ENCODE measurements at regions not wholly inside any gene's neighbourhood (a gene's known extent, or its start where the extent isn't known, plus 50 kb on each side); places are given as distances from the start of the nearest gene placed in this dataset.
"Not testable (repeated sequence)": the region's sequence is repeated elsewhere in the genome, so short reads cannot be mapped to it uniquely, and the experiment has no call there.

DNA sequence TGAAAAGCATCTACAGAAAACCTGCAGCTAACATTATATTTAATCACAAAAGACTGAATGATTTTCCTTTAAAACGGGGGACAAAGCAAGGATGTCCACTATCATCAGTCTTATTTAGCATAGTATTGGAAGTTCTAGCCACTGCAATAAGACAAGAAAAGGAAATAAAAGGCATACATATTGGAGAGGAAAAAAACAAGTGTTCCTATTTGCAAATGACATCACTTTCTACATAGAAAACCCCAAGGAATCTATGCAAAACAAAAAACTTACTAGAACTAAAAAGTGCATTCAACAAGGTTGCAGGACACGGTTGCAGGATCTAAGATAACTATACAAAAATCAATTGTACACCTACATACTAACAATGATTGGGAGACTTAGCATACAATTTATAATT is 101.6 kb upstream of the MEF2A start:
- no peak for DNase-seq

DNA sequence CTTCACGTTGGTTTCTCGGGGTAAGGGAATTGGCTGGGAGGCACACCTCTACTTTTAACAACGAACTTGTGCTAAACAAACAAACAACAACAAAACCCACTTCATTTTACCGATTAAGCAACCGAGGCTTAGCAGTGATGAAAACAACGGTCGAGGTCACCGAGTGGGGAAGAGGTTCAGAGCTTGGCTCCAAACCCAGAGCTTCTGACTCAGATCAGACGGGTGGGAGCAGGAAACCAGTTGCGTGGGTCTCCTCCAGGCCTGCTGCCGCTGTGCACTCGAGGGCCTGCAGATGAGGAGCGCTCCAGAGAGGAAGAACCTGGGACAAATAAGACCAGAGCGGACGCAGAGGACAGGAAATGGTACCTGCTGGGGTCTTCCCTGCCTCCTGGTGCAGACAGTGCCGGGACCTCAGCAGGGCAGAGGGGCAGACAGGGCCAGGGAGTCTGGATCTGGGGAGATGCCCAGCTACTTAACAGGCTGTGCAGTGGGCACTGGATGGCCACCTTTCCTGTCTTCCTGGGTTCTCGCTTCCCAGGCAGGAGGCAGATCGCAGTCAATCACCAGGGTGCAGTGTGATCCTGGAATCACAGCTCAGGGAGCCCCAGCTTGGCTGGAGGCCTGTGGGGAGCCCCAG is 99.0 kb upstream of the MEF2A start:
- DNase-seq = no peak

DNA sequence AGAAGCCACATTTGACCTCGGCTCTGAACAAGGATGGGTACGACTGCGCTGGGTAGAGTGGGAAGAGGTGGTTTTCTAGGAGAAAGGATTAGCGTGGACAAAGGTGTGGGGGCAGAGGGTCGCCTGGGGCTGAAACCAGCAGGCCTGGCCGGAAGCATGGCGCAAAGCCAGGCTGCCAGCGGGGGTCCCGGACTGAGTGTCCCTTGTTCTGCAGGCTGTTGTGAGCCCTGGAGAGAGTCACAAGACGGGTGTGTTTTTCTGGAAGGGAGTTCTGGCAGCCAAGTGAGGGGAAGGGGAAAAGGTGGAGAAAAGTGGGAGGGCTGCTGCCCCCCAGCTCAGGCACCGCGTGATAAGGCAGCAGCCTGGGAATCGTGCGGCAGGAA is 98.5 kb upstream of the MEF2A start:
- no peak for DNase-seq

DNA sequence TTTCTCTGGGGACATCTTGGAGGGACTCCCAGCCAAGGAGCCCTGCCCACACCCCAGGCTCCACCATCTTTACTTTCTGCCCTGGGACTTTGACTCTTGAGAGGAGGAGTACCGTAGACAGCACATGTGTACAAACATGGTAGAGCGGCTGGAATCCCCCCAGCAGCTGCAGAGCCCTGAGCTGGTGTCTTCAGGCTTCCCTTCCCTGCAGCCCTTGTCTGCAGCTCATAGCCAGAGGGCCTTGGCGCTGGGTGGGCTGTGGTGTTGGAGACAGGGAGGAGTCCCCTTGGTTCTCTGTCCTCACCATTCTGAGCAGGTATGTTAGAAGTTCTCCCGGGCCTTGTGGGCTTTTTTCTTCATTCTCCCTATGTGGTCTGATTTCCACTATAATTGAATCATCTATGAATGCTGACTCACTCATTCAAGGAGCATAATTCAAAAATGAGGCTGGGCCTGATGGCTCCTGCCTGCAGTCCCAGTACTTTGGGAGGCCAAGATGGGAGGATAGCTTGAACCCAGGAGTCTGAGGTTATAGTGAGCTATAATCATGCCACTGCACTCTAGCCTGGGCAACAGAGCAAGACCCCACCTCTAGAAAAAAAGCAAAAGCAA is 97.8 kb upstream of the MEF2A start:
- no peak for DNase-seq

DNA sequence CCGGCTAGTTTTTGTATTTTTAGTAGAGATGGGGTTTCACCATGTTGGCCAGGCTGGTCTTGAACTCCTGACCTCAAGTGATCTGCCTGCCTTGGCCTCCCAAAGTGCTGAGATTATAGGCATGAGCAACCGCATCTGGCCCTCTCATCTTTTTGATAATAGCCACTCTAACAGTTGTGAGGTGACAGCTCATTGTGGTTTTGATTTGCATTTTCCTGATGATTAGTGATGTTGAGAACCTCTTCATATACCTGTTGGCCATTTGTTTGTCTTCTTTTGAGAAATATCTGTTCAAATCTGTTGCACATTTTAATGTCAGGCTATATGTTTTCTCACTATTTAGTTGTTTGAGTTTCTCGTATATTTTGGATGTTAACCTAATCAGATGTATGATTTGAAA is 95.6 kb upstream of the MEF2A start:
- not testable (repeated sequence) for DNase-seq

DNA sequence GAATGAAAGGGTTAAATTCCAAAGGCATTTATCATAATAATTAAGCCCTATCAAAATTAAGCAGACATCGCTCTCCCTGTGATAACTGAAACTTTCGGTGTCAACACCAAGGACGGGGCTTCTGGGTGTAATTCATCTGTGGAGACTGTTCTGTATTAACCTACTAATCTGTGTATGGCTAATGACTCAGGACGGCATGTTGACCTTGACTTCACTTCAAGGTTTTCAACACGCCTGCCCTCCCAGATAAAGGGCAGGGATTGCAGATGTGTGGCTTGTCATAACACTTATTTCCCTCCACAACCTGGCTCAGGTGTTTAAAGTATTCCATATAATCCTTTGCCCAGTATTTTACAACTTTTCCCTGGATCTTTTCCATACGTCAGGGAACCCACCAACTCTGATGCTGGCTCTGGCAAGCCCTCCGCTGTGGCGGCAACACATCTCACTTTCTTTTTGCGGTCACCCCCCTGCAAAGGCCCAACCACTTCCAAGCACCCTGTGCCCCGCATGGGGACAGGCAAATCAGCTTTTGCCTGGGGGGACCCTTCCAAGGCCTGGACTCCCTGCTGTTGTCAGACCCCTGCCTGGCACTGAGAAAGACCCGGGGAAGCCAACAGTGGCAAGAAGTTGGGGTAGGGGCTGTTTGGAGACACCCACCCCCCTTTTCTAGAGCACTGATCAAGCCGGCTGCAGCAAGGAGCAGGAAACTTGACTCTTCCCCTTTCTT is 93.2 kb upstream of the MEF2A start:
- DNase-seq = no peak

DNA sequence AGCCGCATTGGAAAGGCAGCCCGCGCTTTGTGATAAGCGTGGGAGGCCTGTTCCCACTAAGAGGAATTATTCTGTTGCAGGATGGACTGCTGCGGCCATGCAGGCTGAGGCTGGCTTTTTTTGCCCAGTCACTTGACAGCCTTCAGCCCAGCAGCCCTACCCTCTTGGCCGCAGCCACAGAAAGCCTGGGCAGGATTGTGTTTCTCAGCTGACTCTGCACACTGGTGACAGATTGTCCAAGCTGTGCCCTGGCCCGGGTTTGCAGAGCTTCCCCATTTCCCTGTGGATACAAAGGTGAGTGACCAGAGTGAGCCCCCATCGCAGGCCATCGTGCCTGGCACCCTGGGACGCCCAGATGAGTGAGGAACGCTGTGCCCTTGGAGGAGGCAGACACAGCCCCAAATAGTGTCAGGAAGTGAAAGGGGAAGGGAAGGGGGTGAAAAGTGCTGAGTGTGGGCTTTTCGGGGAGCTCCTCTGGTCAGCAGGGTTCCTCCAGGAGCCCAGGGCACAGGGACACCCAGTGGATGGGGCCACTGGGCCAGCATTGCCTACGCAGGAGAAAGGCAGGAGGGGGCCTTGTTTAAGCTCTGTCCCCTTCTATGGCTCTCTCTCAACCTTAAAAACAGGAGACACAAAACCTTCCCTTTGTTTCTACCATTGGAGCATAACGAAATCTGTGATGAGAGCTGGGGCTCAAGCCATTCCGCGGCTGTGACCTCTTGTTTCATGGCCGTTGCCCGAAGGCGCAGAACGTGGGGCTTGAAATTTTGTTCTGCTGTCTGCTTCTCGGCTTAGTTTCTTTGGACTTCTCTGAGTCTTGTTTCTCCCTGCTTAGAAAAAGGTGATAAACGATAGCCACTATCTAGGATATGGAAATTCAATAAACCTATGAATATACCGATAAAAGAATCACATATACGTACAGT is 91.5 kb upstream of the MEF2A start:
- DNase-seq = no peak

DNA sequence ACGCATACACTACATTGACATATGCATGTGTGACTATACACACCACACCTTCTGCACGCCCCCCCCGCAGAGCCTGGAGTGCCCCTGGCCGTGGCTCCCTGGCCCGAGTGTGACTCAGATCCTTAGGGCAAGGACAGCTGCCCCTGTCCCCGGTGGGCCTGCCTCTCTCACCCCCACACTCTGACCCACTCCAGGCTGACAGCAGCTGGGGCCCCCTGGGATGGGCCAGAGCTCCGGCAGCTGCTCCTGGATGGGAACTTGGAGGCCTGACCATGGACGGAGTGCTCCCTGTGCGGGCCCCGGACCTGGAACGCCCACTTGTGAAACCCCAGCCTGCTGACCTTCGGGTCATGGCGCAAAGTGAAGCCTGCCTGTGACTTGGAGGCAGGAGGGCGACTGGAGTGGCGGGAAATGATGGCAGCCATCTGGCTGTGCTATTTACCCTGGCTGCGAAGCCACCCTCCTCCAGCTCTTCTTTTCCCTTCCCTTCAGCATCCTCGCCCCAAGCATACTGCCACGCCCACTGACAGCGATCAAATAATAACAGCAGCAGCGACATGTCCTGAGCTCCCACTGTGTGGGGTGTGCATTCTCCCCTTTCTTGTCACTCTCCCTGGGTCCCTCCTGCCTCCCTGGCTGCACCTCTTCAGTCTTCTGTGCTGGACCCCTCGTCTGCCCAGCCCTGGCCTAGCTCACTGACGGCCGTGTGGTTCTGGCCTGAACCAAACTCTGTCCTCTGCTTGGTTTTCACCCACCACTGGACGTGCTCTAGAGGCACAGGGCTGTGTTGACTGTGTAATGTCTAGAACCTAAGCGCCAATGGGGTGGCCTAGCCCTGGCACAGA is 90.7 kb upstream of the MEF2A start:
- DNase-seq = no peak

DNA sequence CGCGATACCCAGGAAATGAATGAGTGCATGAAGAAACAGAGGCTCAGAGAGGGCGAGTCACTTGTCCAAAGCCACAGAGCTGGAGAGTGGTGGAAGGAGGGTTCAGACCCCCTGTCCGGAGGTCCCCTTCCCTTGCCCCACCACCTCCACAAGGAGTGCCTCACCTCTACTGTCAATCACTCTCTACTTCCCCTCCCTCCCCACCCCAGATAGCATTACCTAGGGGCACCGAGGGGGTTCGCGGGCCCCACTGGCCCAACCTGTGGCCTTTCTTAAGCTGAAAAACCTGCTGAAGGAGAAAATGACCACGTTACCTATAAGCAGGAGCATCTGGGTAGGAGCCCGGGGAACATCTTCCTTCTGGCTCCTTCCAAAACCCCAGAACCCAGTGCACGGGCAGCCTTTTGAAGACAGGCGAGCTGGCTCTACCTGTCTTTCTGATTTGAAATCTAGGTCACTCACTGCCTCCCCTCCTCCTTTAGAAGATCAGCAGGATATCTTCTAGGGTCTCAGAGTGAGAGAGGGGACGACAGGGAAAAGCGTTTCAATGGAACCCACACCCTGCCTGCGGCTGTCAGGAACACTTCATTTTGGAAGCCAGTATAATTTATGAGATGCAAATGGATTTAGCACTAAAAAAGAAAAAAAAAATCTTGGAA is 89.9 kb upstream of the MEF2A start:
- DNase-seq = no peak

DNA sequence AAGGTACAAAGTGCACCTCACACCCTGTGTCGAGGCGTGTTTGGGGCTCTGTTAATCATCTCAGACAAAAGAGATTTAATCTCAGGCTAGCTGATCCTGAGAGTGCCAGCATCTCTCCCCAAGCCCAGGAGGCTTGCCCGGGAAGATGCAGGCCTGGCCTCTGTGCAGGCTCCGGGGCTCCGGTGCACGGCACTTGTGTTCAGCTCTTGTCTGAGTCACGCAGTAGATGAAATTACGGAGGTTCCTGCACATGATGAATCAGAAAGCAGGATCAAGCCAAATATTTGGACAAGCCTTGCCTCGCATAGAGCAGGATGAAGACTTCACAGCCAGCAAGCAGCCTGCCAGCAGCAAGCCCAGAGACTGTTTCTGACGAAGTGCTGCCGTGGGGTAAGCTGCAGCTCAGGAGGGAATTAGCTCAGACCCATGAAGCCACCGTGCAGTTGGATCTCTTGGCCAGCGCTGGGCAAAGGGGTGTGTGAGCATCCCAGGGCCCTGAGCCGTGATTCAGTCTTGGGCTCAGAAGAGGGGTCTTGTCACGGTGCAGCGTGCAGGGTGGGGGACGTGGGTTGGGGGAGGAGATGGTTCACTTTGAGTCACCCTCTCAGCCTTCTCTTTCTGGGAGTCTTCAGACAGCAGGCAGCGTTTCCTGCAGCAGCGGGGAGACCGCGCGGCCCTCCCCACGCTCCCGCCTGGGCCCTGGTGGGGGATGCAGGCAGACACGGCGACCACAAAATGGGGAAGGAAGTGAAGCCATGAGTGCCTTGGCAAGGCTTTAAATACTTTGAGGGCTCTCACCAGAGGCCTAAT is 89.2 kb upstream of the MEF2A start:
- peak; percentile 17 for DNase-seq

DNA sequence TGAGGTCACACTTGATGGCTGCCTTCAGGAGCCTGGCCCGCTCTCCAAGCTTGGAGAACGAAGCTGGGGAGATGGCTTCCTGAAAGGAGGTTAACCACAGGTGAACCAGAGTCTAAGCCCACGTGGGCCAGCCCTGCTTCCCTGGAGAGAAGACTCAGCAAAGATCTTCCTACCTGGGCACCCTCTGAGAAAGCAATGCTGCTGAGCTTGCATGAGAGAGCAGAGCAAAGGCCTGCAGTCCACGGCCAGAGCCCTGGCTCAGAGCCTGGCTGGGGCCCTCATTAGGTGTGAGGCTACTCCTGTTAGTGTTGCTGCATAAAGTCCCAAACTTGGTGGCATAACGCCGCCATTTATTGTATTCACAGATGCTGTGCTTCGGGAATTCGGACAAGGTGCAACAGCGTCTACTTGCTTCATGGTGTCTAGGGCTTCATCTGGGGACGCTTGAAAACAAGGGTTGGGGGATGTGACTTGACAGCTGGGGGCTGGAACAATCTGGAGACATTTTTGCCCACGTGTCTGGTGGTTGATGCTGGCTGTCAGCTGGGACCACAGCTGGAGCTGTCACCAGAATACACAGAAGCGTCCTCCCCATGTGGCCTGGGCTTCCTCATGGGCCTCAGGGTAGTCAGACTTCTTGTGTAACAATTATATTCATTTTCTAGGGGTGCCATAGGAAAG is 87.9 kb upstream of the MEF2A start:
- no peak for DNase-seq

DNA sequence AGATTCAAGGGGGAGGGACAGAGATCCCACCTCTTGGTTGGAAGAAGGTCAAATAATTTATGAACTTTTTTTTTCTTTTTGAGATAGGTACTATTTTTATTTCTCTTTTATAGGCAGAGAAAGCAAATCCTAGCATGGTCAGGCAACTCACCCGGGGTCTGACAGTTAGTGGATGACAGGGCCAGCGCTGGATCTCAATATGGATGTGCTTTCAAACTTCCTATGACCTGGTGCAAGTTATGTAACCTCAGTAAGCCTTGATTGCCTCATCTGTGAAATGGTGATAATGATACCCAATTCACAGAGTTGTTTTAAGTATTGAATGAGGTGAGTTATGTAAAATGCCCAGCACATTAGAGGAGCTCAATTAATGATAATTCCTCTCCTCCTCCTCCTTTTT is 86.8 kb upstream of the MEF2A start:
- no peak for DNase-seq

DNA sequence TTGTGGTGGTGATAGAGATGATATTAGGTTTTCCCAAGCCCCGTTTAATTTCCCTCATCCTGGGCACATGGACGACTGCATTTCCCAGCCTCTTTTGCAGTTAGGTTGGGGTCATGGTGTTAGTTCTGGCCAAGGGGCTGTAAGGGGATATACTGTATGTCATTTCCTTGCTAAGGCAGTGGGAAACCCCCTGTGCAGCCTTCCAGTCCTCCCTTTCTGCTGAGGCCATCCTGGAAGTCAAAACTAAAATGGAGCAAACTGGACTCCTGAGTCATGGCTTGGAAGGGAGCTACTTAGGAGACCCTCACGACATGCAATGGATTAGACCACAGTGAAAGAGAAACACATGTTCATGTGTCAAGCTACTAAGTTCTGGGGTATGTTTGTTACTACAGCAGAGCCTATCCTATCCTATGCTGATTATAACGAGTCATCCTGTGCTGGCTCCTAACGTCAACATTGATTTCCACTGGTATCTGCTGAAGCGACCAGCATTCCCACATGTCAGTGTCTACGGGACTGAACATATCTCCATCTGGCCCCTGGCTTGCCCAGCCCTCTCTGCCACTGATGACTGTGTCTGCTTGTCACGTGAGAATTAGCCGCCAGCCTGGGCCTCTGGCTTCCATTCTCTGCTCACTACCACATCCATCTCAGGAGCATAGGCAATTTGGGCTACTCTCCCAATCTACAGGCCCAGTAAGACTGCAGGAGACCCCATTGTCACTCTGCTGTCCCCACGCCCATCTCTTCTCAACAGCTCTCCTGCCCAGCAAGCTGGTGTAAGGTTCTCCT is 85.6 kb upstream of the MEF2A start:
- DNase-seq = no peak

DNA sequence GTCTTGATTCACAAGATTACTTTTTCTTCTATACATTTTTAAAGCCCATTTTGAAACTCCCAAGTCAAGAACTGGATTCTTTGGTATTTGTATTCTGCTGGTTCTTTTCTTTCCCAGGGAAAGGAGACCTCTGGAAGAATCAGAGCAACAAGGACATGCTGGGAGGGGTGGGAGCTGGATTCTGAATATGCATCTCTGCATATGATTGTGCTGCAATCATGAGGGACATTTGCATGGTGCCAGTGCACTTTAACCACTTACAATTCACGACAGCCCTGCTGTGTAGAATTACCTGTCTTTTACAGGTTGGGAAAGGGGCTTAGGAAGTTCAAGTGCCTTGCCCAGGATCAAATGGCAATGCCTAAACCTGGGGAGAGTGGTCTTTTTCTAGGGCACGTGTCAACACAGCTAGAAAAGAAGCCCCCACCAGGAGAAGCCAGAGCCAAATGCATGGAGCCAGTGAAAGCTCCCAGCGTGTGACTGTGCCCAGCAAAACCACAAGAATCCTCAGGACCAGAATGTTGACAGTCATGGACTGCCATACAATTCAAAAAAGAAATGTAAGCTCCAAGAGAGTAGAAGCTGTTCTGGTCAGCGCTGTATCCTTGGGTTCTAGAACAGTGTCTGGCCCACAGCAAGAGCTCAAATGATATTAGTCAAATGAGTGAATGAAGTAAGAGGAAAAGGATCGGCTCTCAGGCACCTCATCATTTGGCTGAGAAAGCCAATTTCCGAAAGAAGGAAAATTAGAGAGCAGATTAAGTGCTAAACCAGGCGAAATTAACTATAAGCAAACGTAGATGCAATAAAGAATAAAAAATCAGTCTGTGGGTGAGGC is 84.5 kb upstream of the MEF2A start:
- no peak for DNase-seq

DNA sequence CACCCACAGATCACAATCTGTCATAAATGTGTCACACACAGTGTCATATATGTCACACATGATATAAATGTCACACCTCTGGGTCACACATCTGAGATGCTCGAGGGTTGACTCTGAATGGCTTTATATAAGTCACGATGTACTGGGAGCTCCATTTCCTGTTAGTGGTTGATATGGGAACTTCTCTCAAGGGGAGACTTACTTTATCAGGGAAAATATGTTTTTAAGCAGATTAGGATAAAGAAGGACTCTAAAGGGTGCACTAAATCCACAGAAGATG is 83.9 kb upstream of the MEF2A start:
- DNase-seq = no peak

DNA sequence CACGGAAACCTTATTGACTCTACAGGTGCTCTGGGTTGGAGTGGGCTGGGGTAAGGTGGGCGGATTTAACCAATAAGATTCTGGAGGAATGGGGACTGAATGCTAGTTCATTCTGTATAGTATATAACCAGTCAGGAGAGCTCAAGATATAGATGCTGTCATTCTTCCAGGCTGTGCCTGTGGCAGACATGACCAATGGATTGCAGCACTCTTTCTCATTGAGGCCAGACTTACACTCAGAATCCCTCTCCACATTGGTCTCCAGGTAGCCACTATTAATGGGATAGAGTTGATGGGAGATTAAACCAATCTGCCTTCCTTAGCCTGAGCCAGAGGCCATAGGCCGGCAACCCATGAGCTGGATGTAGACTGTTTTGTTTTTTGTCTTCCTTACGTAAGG is 82.8 kb upstream of the MEF2A start:
- DNase-seq = no peak

DNA sequence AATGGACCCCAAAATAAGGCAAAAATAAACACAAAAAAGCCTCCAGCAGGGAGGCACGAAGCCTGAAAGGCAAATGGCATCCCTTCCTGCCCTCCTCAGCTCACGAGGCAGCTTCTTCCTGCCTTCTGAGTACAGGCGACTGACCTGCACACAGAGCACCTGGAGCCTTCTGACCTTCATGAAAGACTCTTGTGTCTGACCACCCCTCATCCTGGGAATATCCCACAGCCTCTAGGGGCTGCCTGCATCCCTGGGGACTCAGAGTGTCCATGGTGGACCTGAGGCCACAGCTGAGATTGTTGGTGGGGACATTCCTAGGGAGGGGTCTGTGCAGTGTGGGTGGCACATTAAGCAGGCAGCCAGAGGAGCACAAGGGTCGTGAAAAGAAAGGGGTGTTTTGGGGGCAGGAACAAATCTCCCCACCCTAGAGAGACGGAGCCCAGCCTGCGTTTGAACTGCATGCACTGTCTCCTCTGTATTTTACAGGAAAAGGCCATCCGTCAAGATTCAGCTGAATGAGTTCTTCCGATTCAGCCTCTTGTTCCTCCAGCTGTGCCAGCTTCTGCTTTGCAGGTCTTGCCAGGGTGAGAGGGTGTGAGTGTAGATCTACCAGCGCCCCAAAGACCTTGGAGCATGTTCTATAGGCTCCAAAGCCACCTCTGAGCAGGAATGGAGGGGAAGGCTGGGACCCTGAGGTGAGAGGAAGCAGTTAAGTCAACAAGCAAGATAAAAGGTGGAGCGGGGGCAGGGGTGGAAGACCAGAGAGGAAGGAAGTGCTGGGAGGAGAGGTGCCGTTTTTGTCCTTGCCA is 80.4 kb upstream of the MEF2A start:
- no peak for DNase-seq

DNA sequence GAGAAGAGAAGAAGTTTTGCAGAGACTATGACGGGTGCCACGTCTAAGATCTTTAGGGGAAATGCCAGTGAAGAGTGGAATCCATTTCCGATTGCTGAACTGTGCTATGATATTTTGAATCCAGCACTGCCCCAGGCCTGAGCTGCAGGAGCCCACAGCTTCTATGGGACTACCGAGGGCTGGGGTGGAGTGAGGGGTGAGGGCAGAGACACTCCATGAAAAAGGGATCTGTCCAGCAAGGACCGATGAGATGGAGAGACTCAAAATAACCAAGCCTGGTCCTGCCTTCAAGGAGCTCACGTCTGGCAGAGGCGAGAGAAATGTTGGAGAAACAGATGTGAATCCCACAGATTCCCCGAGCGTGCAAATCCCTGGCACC is 79.8 kb upstream of the MEF2A start:
- DNase-seq = no peak

Data from SIG-M5 (cell line).